GM23338 (cell line): ENCODE measurements at regions not wholly inside any gene's neighbourhood (a gene's known extent, or its start where the extent isn't known, plus 50 kb on each side); places are given as distances from the start of the nearest gene placed in this dataset.
A peak's percentile ranks its signal among the peaks of the same experiment; 100 is the strongest.

Experiments
- ATAC-seq: fragments of 200-7000 bp; cut with Tn5 transposase; 3 replicates; pipeline ENCODE4 v1.9.1; 2020
- DNase-seq: peaks from one replicate; pipeline ENCODE4 v3.0.0-alpha.2; 2015; ENCODE audit warnings: low spot score
- H2AFZ ChIP-seq: fragments of 200-600 bp; sonication (generic); 2 replicates; pipeline ENCODE4 v1.8.0; 2016; ENCODE audit warnings: antibody characterized with exemption, mild to moderate bottlenecking, moderate library complexity
- H3F3A ChIP-seq: fragments of 200-600 bp; sonication (generic); replicated peaks from 2 replicates; pipeline ENCODE4 v1.8.0; 2017; ENCODE audit warnings: antibody characterized with exemption, mixed run types, low read depth
- H3K27ac ChIP-seq: fragments of 200-600 bp; sonication (generic); 2 replicates; pipeline ENCODE4 v1.6.1; 2016; ENCODE audit warnings: low read depth
- H3K27me3 ChIP-seq: fragments of 200-600 bp; sonication (generic); 2 replicates; pipeline ENCODE4 v1.8.0; 2016; ENCODE audit warnings: mild to moderate bottlenecking, mixed run types, moderate library complexity; ENCODE audit not compliant: insufficient read depth
- H3K36me3 ChIP-seq: fragments of 200-600 bp; sonication (generic); 2 replicates; pipeline ENCODE4 v1.8.0; 2016; ENCODE audit warnings: mild to moderate bottlenecking; ENCODE audit not compliant: insufficient read depth
- H3K4me1 ChIP-seq: fragments of 200-600 bp; sonication (generic); 2 replicates; pipeline ENCODE4 v1.8.0; 2016; ENCODE audit warnings: mild to moderate bottlenecking, moderate library complexity; ENCODE audit not compliant: insufficient read depth
- H3K4me2 ChIP-seq: fragments of 200-600 bp; sonication (generic); 2 replicates; pipeline ENCODE4 v1.7.1; 2017; ENCODE audit warnings: mixed run types
- H3K4me3 ChIP-seq: fragments of 200-600 bp; sonication (generic); 2 replicates; pipeline ENCODE4 v1.6.1; 2016; ENCODE audit warnings: mixed run types
- H3K79me2 ChIP-seq: fragments of 200-600 bp; sonication (generic); replicated peaks from 2 replicates; pipeline ENCODE4 v1.8.0; 2017; ENCODE audit warnings: mild to moderate bottlenecking; ENCODE audit not compliant: insufficient read depth
- H3K9me2 ChIP-seq: fragments of 200-600 bp; sonication (generic); 2 replicates; pipeline ENCODE4 v1.8.0; 2017; ENCODE audit not compliant: insufficient read depth
- H4K20me1 ChIP-seq: fragments of 200-600 bp; sonication (generic); replicated peaks from 2 replicates; pipeline ENCODE4 v1.8.0; 2017; ENCODE audit warnings: mild to moderate bottlenecking; ENCODE audit not compliant: insufficient read depth
- H3K27ac Mint-ChIP-seq: 2 replicates; pipeline ENCODE4 v1.8.0; 2020; ENCODE audit warnings: inconsistent platforms, mild to moderate bottlenecking, moderate library complexity, mixed read lengths
- H3K27me3 Mint-ChIP-seq: 3 replicates; pipeline ENCODE4 v1.8.0; 2022; ENCODE audit warnings: low read depth, mild to moderate bottlenecking, moderate library complexity, mixed read lengths, inconsistent platforms; ENCODE audit not compliant: insufficient read depth, poor library complexity
- H3K36me3 Mint-ChIP-seq: 3 replicates; pipeline ENCODE4 v1.8.0; 2021; ENCODE audit warnings: low read depth, mild to moderate bottlenecking, inconsistent platforms, moderate library complexity, mixed read lengths
- H3K4me1 Mint-ChIP-seq: 3 replicates; pipeline ENCODE4 v1.8.0; 2020; ENCODE audit warnings: mild to moderate bottlenecking, inconsistent platforms, mixed read lengths
- H3K4me3 Mint-ChIP-seq: 3 replicates; pipeline ENCODE4 v1.8.0; 2021; ENCODE audit warnings: moderate library complexity, mild to moderate bottlenecking, inconsistent platforms, mixed read lengths
- H3K9me3 Mint-ChIP-seq: 3 replicates; pipeline ENCODE4 v1.8.0; 2020; ENCODE audit warnings: moderate library complexity, mild to moderate bottlenecking, inconsistent platforms, mixed read lengths
- ZNF114 ChIP-seq: fragments of 250-450 bp; sonication (Bioruptor Pico); IDR thresholded peaks from 2 replicates; pipeline ENCODE4 v1.5.0; 2020; ENCODE audit warnings: mild to moderate bottlenecking, moderate library complexity
- ZNF331 ChIP-seq: fragments of 250-450 bp; sonication (Bioruptor Pico); IDR thresholded peaks from 2 replicates; pipeline ENCODE4 v1.5.0; 2020; ENCODE audit warnings: low read depth, mild to moderate bottlenecking, moderate library complexity
- TF ChIP-seq, protein P1 (sequence below): fragments of 250-450 bp; sonication (Bioruptor Pico); IDR thresholded peaks from 2 replicates; pipeline ENCODE4 v1.5.0; 2020; ENCODE audit warnings: mild to moderate bottlenecking, moderate library complexity
- TF ChIP-seq, protein P2 (sequence below): IDR thresholded peaks from one replicate; pipeline ENCODE4 v1.6.1; 2018; ENCODE audit warnings: antibody characterized with exemption; ENCODE audit not compliant: unreplicated experiment

- DNase-seq (no peak), ATAC-seq (no peak)
- peaks cover 4% of the 10 kb centered on the region for H3K27me3 Mint-ChIP-seq
- peaks cover 4% of the 10 kb centered on the region for H3K4me1 ChIP-seq
- no peak for TF ChIP-seq ZNF114 (CRISPR knock-in tag)
- TF ChIP-seq, protein P1, sequence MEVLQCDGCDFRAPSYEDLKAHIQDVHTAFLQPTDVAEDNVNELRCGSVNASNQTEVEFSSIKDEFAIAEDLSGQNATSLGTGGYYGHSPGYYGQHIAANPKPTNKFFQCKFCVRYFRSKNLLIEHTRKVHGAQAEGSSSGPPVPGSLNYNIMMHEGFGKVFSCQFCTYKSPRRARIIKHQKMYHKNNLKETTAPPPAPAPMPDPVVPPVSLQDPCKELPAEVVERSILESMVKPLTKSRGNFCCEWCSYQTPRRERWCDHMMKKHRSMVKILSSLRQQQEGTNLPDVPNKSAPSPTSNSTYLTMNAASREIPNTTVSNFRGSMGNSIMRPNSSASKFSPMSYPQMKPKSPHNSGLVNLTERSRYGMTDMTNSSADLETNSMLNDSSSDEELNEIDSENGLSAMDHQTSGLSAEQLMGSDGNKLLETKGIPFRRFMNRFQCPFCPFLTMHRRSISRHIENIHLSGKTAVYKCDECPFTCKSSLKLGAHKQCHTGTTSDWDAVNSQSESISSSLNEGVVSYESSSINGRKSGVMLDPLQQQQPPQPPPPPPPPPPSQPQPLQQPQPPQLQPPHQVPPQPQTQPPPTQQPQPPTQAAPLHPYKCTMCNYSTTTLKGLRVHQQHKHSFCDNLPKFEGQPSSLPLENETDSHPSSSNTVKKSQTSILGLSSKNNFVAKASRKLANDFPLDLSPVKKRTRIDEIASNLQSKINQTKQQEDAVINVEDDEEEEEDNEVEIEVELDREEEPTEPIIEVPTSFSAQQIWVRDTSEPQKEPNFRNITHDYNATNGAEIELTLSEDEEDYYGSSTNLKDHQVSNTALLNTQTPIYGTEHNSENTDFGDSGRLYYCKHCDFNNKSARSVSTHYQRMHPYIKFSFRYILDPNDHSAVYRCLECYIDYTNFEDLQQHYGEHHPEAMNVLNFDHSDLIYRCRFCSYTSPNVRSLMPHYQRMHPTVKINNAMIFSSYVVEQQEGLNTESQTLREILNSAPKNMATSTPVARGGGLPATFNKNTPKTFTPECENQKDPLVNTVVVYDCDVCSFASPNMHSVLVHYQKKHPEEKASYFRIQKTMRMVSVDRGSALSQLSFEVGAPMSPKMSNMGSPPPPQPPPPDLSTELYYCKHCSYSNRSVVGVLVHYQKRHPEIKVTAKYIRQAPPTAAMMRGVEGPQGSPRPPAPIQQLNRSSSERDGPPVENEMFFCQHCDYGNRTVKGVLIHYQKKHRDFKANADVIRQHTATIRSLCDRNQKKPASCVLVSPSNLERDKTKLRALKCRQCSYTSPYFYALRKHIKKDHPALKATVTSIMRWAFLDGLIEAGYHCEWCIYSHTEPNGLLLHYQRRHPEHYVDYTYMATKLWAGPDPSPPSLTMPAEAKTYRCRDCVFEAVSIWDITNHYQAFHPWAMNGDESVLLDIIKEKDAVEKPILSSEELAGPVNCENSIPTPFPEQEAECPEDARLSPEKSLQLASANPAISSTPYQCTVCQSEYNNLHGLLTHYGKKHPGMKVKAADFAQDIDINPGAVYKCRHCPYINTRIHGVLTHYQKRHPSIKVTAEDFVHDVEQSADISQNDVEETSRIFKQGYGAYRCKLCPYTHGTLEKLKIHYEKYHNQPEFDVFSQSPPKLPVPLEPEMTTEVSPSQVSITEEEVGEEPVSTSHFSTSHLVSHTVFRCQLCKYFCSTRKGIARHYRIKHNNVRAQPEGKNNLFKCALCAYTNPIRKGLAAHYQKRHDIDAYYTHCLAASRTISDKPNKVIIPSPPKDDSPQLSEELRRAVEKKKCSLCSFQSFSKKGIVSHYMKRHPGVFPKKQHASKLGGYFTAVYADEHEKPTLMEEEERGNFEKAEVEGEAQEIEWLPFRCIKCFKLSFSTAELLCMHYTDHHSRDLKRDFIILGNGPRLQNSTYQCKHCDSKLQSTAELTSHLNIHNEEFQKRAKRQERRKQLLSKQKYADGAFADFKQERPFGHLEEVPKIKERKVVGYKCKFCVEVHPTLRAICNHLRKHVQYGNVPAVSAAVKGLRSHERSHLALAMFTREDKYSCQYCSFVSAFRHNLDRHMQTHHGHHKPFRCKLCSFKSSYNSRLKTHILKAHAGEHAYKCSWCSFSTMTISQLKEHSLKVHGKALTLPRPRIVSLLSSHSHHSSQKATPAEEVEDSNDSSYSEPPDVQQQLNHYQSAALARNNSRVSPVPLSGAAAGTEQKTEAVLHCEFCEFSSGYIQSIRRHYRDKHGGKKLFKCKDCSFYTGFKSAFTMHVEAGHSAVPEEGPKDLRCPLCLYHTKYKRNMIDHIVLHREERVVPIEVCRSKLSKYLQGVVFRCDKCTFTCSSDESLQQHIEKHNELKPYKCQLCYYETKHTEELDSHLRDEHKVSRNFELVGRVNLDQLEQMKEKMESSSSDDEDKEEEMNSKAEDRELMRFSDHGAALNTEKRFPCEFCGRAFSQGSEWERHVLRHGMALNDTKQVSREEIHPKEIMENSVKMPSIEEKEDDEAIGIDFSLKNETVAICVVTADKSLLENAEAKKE (CRISPR knock-in tag), result no peak
- no peak for TF ChIP-seq ZNF331
- TF ChIP-seq, protein P2, sequence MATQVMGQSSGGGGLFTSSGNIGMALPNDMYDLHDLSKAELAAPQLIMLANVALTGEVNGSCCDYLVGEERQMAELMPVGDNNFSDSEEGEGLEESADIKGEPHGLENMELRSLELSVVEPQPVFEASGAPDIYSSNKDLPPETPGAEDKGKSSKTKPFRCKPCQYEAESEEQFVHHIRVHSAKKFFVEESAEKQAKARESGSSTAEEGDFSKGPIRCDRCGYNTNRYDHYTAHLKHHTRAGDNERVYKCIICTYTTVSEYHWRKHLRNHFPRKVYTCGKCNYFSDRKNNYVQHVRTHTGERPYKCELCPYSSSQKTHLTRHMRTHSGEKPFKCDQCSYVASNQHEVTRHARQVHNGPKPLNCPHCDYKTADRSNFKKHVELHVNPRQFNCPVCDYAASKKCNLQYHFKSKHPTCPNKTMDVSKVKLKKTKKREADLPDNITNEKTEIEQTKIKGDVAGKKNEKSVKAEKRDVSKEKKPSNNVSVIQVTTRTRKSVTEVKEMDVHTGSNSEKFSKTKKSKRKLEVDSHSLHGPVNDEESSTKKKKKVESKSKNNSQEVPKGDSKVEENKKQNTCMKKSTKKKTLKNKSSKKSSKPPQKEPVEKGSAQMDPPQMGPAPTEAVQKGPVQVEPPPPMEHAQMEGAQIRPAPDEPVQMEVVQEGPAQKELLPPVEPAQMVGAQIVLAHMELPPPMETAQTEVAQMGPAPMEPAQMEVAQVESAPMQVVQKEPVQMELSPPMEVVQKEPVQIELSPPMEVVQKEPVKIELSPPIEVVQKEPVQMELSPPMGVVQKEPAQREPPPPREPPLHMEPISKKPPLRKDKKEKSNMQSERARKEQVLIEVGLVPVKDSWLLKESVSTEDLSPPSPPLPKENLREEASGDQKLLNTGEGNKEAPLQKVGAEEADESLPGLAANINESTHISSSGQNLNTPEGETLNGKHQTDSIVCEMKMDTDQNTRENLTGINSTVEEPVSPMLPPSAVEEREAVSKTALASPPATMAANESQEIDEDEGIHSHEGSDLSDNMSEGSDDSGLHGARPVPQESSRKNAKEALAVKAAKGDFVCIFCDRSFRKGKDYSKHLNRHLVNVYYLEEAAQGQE, result no peak
- H4K20me1 ChIP-seq, result no peaks in the 10 kb centered on the region
- H3K27ac ChIP-seq, result no peak overlapping the region
- no peak overlapping the region for H3K4me2 ChIP-seq
- H2AFZ ChIP-seq, result peak overlapping the region; percentile 63; the same call in 1 of the 2 replicates
- no peak overlapping the region for H3K4me3 Mint-ChIP-seq
- H3K27me3 ChIP-seq, result no peaks in the 10 kb centered on the region
- H3K79me2 ChIP-seq, result no peaks in the 10 kb centered on the region
- no peaks in the 10 kb centered on the region for H3K36me3 ChIP-seq
- peaks cover 15% of the 10 kb centered on the region; the same call in 2 of the 3 replicates for H3K4me1 Mint-ChIP-seq
- H3K27ac Mint-ChIP-seq, result no peak overlapping the region
- 0 out of 2 replicates have a peak, but pooled peaks cover 4% of the 10 kb centered on the region for H3K9me2 ChIP-seq
- H3K4me3 ChIP-seq, result no peak overlapping the region
- no peaks in the 10 kb centered on the region for H3F3A ChIP-seq
- peaks cover 8% of the 10 kb centered on the region; the same call in 2 of the 3 replicates for H3K9me3 Mint-ChIP-seq
- H3K36me3 Mint-ChIP-seq, result peaks cover 7% of the 10 kb centered on the region; the same call in 2 of the 3 replicates
These were observed 361.2 kb downstream of the RND3 start for GRCh38 chr2:150126143-150126740.
